ENCODE measurements at regions not wholly inside any gene's neighbourhood (a gene's known extent, or its start where the extent isn't known, plus 50 kb on each side); places are given as distances from the start of the nearest gene placed in this dataset.

DNA sequence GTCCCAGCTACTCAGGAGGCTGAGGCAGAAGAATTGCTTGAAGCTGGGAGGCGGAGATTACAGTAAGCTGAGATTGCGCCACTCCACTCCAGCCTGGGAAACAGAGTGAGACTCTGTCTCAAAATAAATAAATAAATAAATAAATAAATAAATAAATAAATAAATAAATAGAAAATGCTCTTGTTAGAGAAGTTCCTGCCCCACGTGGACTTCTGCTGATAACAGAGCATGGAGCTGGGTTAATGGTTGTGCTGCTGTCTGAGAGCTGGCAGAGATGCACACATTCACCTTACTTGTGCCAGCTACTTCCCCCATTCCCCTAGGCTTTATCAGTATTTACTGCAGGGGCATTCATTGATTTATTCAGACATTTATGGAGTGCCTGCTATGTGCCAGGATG is 155.2 kb upstream of the KCNG1 start:
- POLR2A ChIA-PET: interaction anchor here (0.7 kb wide), 1 partner anchor 49 kb away, joined by 3 read pairs; no protein-coding TSS in a partner anchor
- CTCF ChIA-PET (ENCODE audit: low intra/inter-chr PET ratio): no interaction called here
- TF ChIP-seq GATA2 (CRISPR knock-in tag; IDR thresholded peaks at IDR 0.05) (no peak), MTA2 (IDR thresholded peaks at IDR 0.05; ENCODE audit: low read depth) (no peak), KDM4B (IDR thresholded peaks at IDR 0.05; ENCODE audit: borderline replicate concordance in 2 of 2, low read depth in 1 of 2) (no peak), GABPB2 (CRISPR knock-in tag; conservative IDR thresholded peaks at IDR 0.05) (no peak), MTF1 (CRISPR knock-in tag; IDR thresholded peaks at IDR 0.05; ENCODE audit: borderline replicate concordance) (no peak), HEY1 (CRISPR knock-in tag; IDR thresholded peaks at IDR 0.05; ENCODE audit: borderline replicate concordance) (no peak), ZNF449 (CRISPR knock-in tag; IDR thresholded peaks at IDR 0.05) (no peak), ZFPM2 (CRISPR knock-in tag; IDR thresholded peaks at IDR 0.05) (no peak), ZNF133 (CRISPR knock-in tag; IDR thresholded peaks at IDR 0.05) (no peak)
- TF ChIP-seq, protein P1, sequence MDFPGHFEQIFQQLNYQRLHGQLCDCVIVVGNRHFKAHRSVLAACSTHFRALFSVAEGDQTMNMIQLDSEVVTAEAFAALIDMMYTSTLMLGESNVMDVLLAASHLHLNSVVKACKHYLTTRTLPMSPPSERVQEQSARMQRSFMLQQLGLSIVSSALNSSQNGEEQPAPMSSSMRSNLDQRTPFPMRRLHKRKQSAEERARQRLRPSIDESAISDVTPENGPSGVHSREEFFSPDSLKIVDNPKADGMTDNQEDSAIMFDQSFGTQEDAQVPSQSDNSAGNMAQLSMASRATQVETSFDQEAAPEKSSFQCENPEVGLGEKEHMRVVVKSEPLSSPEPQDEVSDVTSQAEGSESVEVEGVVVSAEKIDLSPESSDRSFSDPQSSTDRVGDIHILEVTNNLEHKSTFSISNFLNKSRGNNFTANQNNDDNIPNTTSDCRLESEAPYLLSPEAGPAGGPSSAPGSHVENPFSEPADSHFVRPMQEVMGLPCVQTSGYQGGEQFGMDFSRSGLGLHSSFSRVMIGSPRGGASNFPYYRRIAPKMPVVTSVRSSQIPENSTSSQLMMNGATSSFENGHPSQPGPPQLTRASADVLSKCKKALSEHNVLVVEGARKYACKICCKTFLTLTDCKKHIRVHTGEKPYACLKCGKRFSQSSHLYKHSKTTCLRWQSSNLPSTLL (IDR thresholded peaks at IDR 0.05): no peak
- TF ChIP-seq, protein P2, sequence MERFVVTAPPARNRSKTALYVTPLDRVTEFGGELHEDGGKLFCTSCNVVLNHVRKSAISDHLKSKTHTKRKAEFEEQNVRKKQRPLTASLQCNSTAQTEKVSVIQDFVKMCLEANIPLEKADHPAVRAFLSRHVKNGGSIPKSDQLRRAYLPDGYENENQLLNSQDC (CRISPR knock-in tag; IDR thresholded peaks at IDR 0.05): no peak
- TF ChIP-seq, protein P3, sequence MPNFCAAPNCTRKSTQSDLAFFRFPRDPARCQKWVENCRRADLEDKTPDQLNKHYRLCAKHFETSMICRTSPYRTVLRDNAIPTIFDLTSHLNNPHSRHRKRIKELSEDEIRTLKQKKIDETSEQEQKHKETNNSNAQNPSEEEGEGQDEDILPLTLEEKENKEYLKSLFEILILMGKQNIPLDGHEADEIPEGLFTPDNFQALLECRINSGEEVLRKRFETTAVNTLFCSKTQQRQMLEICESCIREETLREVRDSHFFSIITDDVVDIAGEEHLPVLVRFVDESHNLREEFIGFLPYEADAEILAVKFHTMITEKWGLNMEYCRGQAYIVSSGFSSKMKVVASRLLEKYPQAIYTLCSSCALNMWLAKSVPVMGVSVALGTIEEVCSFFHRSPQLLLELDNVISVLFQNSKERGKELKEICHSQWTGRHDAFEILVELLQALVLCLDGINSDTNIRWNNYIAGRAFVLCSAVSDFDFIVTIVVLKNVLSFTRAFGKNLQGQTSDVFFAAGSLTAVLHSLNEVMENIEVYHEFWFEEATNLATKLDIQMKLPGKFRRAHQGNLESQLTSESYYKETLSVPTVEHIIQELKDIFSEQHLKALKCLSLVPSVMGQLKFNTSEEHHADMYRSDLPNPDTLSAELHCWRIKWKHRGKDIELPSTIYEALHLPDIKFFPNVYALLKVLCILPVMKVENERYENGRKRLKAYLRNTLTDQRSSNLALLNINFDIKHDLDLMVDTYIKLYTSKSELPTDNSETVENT (CRISPR knock-in tag; IDR thresholded peaks at IDR 0.05): no peak
- TF ChIP-seq, protein P4, sequence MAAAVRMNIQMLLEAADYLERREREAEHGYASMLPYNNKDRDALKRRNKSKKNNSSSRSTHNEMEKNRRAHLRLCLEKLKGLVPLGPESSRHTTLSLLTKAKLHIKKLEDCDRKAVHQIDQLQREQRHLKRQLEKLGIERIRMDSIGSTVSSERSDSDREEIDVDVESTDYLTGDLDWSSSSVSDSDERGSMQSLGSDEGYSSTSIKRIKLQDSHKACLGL (CRISPR knock-in tag; IDR thresholded peaks at IDR 0.05; ENCODE audit: borderline replicate concordance, poor library complexity, severe bottlenecking): no peak
- TF ChIP-seq, protein P5, sequence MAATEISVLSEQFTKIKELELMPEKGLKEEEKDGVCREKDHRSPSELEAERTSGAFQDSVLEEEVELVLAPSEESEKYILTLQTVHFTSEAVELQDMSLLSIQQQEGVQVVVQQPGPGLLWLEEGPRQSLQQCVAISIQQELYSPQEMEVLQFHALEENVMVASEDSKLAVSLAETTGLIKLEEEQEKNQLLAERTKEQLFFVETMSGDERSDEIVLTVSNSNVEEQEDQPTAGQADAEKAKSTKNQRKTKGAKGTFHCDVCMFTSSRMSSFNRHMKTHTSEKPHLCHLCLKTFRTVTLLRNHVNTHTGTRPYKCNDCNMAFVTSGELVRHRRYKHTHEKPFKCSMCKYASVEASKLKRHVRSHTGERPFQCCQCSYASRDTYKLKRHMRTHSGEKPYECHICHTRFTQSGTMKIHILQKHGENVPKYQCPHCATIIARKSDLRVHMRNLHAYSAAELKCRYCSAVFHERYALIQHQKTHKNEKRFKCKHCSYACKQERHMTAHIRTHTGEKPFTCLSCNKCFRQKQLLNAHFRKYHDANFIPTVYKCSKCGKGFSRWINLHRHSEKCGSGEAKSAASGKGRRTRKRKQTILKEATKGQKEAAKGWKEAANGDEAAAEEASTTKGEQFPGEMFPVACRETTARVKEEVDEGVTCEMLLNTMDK (IDR thresholded peaks at IDR 0.05; ENCODE audit: borderline replicate concordance, insufficient read depth, low read depth, low read length, poor library complexity, severe bottlenecking): no peak

More for the DNA sequence above, 155.2 kb upstream of the KCNG1 start:
- DNase-seq (ENCODE audit: extremely low read depth in 1 of 4, low spot score in 3 of 4) (no peak), FAIRE-seq (no peak), ATAC-seq (no peak)
- in situ Hi-C loops (cut with MboI): no loop called here
- Histone ChIP-seq H3K4me3 (no peak overlapping the region), H4K20me1 (replicated peaks; ENCODE audit: control insufficient read depth, insufficient read depth, low read length) (no peaks in the 10 kb centered on the region), H3K36me3 (ENCODE audit: control insufficient read depth, insufficient read depth, low read length) (no peaks in the 10 kb centered on the region), H3K9ac (ENCODE audit: insufficient read depth in 1 of 2, low read depth in 2 of 2, low read length in 2 of 2) (no peak overlapping the region), H3K4me2 (ENCODE audit: insufficient read depth, low read length) (no peak overlapping the region), H2AFZ (ENCODE audit: low read depth, low read length) (no peak overlapping the region), H3K9me1 (ENCODE audit: control insufficient read depth, insufficient read depth, low read length) (no peaks in the 10 kb centered on the region), H3K27me3 (ENCODE audit: control insufficient read depth in 2 of 2, insufficient read depth in 2 of 2, low read length in 2 of 2) (peaks cover 11 to 24% of the 10 kb centered on the region in 2 experiments; a peak in 4 of 5 replicates), H3K27ac (ENCODE audit: extremely low read depth, low read depth, low read length) (no peak overlapping the region), H3K4me1 (replicated peaks in 1 of 2; ENCODE audit: control insufficient read depth in 2 of 2, insufficient read depth in 2 of 2, low read length in 2 of 2) (no peaks in the 10 kb centered on the region; a peak in 1 of 5 replicates), H3K79me2 (ENCODE audit: control insufficient read depth, insufficient read depth, low read length) (no peaks in the 10 kb centered on the region), H3K9me3 (replicated peaks; ENCODE audit: control insufficient read depth, insufficient read depth, low read depth, low read length) (no peaks in the 10 kb centered on the region)
- no TSS peak for BruUV-seq (replicated peaks)
- 12% methylated on average over 3 of the region's 3 CpGs for WGBS (ENCODE audit: insufficient coverage, low coverage, missing lambda C conversion rate)
- intact Hi-C loops (cut with micrococcal nuclease): no loop called here

Data from K562 (cell line).